Activated CD4-positive, alpha-beta T cell treated with anti-CD3 and anti-CD28 coated beads, Interleukin-2, amount 50 U/mL, for 48 hours (primary cell): ENCODE measurements at regions not wholly inside any gene's neighbourhood (a gene's known extent, or its start where the extent isn't known, plus 50 kb on each side); places are given as distances from the start of the nearest gene placed in this dataset.

Experiments used
- DNase-seq, 2 experiments: peaks; one replicate each; pipeline ENCODE4 v3.0.0-alpha.2; 2020

GRCh38 chrX:25213611-25214010, 197.8 kb upstream of the ARX start:
- DNase-seq = no peak

DNA sequence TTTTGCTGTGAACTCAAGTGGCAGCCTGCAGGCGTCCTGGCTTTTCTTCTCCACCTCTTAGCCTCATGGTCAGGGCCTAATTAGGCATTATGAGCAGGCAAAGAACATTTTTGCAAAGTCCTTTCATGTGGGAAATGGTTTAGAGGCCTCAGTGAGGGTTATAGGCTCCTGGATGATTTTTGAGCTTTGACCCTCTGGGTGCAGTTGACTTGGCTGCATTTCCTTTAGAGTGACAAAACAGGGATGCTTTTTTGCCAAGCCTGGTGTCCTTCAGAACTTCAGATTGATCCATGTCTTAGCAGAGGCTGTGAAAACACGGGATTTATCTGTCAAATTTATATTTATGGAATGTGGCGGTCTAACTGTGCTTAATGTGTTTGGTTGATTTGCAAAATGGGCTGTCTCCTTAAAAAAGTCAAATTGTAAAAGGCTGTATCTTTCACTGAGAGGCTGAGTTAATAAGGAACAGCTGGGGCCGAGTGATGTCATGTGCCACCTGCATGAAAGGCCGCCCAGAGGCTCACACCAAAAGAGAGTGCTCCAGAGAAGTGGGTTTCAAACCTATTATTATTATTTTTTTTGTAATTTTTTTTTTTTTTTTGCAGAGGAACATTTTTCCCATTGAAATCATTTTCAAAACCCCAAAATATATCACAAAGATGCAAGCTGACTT, 192.2 kb upstream of the ARX start:
- DNase-seq = no peak

DNA sequence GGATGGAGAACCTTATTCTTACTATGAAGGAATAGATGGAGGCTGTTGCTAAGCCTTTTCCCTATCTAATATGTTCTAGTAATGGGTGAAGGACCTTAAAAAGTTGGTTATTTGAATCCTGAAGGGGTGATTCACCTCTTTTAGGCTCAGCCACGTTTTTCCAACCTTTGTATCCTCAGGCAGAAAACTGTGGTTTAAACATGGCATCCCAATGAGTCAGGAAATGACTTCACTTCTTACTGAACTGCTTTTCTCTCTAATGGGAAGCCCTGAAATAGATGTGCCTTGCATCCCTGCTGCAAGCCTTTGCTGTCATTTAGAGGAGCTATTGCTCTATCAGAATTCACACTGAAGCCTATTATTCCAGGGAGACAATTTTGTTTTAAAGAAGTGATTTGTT, 191.0 kb upstream of the ARX start:
- DNase-seq = no peak

GRCh38 chrX:25204182-25204581, 188.4 kb upstream of the ARX start:
- no peak for DNase-seq

- no peak for DNase-seq
Observed at GRCh38 chrX:25202827-25203226, 187.1 kb upstream of the ARX start.

GRCh38 chrX:25198891-25199290, 183.1 kb upstream of the ARX start:
- DNase-seq = no peak

DNA sequence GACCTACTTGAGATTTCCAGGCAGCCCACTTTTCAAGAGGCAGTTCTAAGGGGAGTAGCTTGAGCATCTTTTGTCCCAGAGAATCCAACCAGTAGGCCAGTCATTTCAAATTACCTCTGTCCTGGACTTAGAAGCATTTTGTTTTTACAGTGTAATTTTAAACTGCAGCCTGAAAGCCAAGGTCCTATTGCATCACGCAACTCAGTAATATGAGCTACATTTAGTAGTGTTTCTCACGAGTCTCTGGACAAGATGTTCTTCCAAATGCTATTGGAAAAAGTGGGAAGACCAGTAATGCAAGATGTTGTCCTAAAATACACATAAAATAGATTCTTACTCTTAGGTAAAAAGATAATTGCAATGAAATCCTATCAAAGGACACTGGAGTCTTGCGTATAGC, 182.5 kb upstream of the ARX start:
- DNase-seq = no peak

DNA sequence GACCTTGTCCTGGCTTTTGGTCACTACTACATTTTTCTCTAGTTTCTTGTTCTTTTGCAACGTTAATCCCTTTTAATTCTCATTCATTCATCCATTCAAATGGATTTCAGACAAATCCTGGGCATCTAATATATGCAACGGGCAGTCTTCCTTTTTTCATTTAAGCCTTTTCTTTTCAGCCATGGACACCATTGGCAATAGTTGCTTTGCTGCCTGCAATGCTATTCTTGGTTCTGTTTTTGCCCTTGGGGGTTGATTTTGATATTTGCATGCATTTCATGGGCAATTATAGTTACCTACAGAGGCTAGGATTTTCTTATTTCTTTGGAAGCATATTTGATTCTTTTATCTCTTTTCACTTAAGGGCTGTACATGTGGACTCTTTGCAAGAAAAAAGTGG, 180.5 kb upstream of the ARX start:
- no peak for DNase-seq

DNA sequence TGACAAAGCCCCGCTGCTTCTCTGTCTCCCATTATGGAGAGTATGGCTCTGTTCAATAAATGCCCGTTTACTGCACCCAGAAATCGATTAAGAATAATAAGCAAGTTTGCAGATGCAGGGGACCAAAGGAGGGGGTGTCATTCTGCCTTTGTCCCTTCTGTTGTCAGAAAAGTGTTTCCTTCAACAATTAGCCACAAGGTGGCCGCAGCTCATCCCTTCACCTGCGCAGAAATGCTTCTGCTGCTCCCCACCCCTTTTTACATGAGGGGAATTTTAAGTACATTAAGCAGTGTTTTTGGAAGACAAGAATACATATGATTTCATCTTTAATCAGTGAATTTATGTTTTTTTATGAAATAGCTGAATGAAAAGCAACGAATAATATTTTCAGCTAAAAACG, 175.6 kb upstream of the ARX start:
- no peak for DNase-seq

- no peak for DNase-seq
Observed at GRCh38 chrX:25181775-25182174, 166.0 kb upstream of the ARX start.

DNA sequence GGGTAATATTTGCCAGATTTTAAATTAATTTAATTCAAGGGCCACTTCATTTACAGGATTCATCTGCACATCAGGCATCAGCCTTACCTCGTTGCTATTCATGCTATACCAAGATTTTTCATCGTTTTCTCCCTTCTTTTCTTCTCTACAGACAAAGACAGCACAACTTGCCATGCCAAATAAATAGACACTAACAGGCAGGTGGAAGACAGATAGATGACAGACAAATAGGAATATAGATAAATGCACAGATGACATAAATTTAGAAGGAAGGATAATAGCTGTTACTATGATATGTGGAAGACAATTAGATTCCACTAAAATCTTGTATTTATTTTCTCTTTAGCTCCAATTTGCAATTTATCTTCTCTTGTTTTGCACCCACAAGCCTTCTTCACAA, 164.5 kb upstream of the ARX start:
- DNase-seq = no peak

GRCh38 chrX:25178555-25178954, 162.8 kb upstream of the ARX start:
- DNase-seq = no peak

- no peak for DNase-seq
Observed at GRCh38 chrX:25175743-25176142, 160.0 kb upstream of the ARX start.

- no peak for DNase-seq
Observed at GRCh38 chrX:25175171-25175570, 159.4 kb upstream of the ARX start.

- DNase-seq = no peak
Observed at GRCh38 chrX:25166546-25166945, 150.8 kb upstream of the ARX start.

DNA sequence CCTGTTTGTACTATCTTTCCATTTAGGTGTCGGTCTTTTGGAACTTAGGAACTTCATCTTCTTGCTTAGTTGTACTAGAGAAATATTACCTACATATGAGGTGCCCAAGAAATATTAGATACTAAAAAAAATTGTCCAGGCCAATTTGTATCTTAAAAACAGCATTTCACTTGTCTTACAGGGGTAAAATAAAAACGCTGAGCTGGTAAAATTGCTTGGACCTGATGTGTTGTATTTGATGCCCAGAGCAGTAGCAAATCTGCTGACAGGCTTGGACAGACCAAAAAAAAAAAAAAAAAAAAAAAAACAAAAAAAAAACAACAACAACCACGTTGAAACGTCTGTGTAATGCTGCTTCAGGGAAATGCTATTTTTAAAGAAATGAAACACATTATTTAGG, 150.4 kb upstream of the ARX start:
- no peak for DNase-seq

DNA sequence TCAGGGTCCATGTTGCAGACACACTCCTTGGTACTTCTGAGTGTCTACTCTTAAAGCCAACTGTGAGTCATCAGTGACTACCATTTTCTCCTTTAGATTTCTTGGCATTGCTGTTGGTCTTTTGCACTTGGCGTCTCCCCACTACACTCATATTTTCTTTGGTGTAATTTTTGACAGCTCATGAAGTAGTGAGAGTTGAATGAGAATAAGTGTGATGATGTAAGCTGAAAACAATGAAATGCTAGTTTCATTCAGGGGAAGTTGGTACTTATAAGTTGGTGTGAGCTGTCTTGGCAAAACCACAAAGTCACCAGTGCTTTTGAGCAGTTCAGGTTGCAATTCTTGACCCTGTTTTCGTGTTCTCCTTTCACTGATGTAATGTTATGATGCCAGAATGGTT, 142.9 kb upstream of the ARX start:
- no peak for DNase-seq

DNA sequence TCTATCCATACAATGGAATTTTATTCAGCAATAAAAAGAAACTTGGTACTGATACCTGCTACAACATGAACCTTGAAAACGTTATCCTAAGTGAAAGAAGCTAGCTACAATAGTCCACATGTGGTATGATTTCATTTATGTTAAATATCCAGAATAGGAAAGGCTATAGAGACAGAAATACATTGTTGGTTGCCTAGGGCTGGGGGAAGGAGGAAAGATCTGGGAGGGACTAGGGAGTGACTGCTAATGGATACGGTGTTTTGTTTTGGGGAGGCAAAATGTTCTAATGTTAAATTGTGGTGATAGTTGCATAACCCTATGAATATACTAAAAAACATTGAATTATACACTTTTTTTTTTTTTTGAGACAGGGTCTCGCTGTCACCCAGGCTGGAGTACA, 141.1 kb upstream of the ARX start:
- no peak for DNase-seq

GRCh38 chrX:25156323-25156722, 140.6 kb upstream of the ARX start:
- DNase-seq = no peak

DNA sequence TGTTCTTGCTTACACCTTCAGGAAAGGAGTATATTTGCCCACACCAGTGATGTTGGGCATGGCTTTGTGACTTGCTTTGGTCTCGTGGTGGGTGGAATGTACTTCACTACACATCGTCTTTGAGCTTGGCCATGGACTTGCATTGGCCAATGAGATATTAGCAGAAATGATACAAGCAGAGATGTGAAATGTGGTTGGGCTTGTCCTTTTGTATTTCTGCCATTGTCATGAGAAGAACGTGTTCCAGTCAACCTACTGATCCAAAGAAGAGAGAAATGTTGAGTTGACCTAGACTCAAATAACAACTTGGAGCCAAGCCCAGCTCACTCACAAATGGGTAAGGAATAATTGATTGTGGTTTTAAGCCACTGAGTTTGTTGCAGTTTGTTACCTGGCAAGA, 138.4 kb upstream of the ARX start:
- DNase-seq = no peak

DNA sequence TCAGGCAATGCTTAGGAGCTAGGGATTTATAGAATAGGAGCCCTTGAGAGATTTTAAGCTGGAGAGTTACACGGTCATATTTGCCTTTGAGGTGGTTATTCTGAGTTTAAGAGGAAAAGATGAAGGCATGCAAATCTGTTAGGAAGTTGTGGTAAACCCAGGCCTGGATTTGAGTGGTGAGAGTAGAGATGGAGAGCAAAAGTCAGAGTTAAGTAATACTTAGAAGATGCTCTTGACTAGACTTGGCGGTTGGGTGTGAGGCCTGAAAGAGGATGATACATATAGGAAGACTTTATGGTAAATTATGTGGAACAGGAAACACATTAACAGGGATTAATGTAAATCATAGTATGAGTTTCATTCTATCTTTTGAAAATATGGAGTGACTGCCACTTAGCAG, 136.0 kb upstream of the ARX start:
- no peak for DNase-seq

DNA sequence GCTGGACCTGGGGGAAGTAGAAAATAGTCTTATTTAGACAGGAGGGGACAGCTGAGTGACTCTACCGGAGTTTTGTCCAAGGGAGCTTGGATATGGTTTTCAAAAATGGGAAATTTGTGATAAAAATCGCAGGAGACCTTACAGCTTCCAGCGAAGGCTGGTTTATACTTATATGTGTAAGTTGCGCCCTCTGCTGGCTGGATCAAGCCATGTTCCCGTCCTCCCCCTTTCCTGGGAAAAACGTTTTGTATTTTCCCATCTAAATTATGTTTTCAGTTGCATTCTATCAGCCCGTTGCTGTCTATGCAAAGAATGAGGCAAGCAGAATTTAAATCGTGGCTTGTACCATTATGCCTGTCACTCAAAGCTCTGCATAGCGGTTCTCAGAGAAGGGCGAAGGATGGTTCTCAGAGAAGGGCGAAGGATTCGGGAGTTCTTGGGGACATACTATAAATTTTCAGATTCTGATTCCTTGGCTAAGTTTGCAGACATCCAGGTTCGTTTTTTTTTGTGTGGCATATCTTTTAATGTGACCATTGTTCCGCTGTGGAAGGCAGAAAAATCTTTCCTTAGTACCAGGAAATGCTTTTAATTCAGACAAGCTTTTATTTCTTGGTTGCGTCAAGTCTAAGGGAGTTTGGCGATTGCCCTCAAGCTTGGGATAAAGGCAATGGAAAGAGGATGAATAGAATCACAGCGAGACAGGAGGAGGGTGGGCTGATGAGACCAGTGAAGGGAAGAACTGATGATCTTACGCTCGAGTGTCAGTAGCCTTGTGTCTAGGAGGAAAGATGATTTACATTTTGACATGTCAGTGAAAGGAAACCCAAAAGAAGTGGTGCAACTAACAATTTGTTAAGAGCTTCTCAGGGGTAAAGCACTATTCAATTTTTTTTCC, 128.5 kb upstream of the ARX start:
- peak; percentile 39 to 53 for DNase-seq

DNA sequence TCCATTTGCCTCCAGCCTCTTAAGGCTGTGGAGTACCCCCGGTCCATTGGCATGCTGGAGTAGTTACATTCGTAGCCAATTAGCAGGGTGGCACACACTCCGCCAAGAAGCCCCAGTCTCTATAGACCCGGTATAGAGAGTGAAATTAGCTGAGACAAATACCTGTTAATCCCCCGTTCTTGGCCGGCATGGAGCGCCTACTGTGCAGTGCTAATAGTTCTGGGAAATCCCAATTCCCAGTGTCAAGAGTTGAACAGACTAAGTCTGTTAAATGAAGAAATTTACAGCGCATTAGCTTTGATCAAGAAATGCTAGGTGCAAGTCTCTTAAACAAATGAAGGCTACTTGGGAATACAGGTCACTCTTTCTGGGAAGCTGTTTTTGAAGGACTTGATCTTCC, 127.8 kb upstream of the ARX start:
- DNase-seq = no peak

DNA sequence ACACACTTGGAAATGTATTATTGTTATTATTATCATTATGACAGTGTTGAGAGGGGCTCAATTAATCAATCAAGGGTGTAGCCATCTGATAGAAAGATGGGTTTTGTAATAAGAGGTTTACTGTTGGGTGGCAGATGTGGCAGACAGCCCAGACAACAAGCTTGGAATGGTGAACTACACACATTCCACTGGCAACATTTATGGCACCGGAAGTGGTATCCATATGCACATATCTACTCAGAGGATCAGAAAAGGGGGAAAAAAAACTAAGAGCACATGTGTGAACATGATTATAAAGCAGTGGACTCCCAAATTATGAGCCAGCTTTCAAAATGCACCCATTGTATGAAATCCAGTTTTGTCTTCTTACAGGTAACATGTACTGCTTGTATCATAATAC, 125.9 kb upstream of the ARX start:
- no peak for DNase-seq

- no peak for DNase-seq
Observed at GRCh38 chrX:25131055-25131454, 115.3 kb upstream of the ARX start.
